Cardiac muscle cell (in vitro differentiated cells and primary cell): ENCODE measurements at regions not wholly inside any gene's neighbourhood (a gene's known extent, or its start where the extent isn't known, plus 50 kb on each side); places are given as distances from the start of the nearest gene placed in this dataset.

Experiments
- DNase-seq, 2 donors: peaks; one replicate each; pipeline versions ENCODE4 v3.0.0 to v3.0.0-alpha.2; 2010 to 2017; ENCODE audit warnings: low read depth in 1 of 2, low spot score in 1 of 2
- H3K27ac ChIP-seq: fragments of 200-600 bp; sonication (generic); 2 replicates; pipeline ENCODE4 v1.5.1; 2016
- H3K27me3 ChIP-seq: fragments of 200-600 bp; sonication (generic); 2 replicates; pipeline ENCODE4 v1.6.0; 2016; ENCODE audit warnings: control low read depth
- H3K36me3 ChIP-seq: fragments of 200-600 bp; sonication (generic); 2 replicates; pipeline ENCODE4 v1.5.1; 2016; ENCODE audit warnings: control low read depth
- H3K4me1 ChIP-seq: fragments of 200-600 bp; sonication (generic); 2 replicates; pipeline ENCODE4 v1.8.1; 2017; ENCODE audit warnings: low read depth, mild to moderate bottlenecking, mixed run types
- H3K4me3 ChIP-seq: fragments of 200-600 bp; sonication (generic); 2 replicates; pipeline ENCODE4 v1.5.1; 2016; ENCODE audit warnings: mild to moderate bottlenecking
- H3K9me3 ChIP-seq: fragments of 200-600 bp; sonication (generic); 2 replicates; pipeline ENCODE4 v1.5.1; 2017; ENCODE audit warnings: low read depth, mild to moderate bottlenecking, control low read depth
- TF ChIP-seq, protein P1 (sequence below): IDR thresholded peaks from 2 replicates; pipeline ENCODE4 v1.5.1; 2012; ENCODE audit warnings: low read depth, mild to moderate bottlenecking, low read length

DNA sequence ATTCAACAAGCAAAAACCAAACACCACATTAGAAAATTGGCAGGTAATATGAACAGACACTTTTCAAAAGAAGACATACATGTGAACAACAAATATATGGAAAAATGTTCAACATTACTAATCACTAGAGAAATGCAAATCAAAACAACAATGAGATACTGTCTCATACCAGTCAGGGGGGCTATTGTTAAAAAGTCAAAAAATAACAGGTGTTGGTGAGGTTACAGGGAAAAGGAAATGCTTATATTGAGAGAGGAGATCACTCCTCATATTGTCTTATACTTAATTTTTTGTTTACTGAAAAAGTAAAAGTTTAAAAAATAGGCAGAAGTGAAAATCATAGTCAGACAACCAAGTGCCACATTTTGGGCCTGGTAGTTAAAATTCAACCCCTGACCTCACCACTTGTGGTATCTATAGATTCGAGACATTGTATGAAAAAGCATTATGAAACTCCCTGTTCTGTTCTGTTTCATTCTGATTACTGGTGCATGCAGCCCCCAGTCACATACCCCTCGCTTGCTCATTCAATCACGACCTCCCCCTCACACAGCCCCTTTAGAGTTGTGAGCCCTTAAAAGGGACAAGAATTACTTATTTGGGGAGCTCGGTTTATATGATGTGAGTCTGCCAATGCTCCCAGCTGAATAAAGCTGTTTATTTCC lies 153.7 kb upstream of the FGF16 start:
- no peak overlapping the region for H3K4me3 ChIP-seq
- no peak overlapping the region for H3K27ac ChIP-seq
- DNase-seq = no peak
- TF ChIP-seq, protein P1, sequence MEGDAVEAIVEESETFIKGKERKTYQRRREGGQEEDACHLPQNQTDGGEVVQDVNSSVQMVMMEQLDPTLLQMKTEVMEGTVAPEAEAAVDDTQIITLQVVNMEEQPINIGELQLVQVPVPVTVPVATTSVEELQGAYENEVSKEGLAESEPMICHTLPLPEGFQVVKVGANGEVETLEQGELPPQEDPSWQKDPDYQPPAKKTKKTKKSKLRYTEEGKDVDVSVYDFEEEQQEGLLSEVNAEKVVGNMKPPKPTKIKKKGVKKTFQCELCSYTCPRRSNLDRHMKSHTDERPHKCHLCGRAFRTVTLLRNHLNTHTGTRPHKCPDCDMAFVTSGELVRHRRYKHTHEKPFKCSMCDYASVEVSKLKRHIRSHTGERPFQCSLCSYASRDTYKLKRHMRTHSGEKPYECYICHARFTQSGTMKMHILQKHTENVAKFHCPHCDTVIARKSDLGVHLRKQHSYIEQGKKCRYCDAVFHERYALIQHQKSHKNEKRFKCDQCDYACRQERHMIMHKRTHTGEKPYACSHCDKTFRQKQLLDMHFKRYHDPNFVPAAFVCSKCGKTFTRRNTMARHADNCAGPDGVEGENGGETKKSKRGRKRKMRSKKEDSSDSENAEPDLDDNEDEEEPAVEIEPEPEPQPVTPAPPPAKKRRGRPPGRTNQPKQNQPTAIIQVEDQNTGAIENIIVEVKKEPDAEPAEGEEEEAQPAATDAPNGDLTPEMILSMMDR = no peak
- H3K9me3 ChIP-seq = no peaks in the 10 kb centered on the region
- H3K36me3 ChIP-seq = no peaks in the 10 kb centered on the region
- H3K27me3 ChIP-seq = no peaks in the 10 kb centered on the region
- no peaks in the 10 kb centered on the region for H3K4me1 ChIP-seq

DNA sequence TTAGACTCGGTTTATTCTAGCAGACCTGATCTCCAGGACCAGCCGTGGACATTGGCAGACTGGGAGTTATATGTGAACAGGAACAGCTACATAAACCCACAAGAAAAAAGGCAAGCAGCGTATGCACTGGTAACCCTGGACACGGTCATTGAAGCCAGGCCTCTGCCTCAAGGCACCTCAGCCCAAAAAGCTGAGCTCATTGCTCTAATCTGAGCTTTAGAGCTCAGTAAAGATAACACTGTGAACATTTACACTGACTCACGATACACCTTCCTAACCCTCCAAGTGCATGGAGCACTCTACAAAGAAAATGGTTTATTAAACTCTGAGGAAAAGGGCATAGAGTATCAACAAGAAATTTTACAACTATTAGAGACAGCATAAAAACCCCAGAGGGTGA lies 148.9 kb upstream of the FGF16 start:
- H3K9me3 ChIP-seq = no peaks in the 10 kb centered on the region
- TF ChIP-seq, protein P1 = no peak
- no peaks in the 10 kb centered on the region for H3K27me3 ChIP-seq
- H3K27ac ChIP-seq = no peak overlapping the region
- DNase-seq = no peak
- H3K36me3 ChIP-seq = no peaks in the 10 kb centered on the region
- H3K4me3 ChIP-seq = no peak overlapping the region
- H3K4me1 ChIP-seq = no peaks in the 10 kb centered on the region

DNA sequence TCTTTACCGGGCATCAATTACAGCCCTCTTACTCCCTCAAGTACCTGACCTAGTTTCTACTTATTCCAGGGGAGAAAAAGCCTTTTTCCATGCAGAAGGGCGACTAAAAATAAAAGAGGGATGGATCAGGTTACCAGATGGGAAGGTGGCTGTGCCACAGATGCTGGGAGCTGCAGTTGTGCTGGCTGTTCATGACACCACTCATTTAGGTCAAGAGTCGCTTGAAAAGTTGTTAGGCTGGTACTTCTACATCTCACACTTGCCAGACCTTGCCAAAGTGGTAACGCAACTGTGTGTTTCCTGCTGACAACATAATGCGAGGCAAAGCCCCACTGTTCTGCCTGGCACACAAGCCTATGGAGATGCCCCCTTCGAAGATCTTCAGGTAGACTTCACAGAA lies 148.4 kb upstream of the FGF16 start:
- no peak overlapping the region for H3K27ac ChIP-seq
- TF ChIP-seq, protein P1 = no peak
- no peak overlapping the region for H3K4me3 ChIP-seq
- H3K4me1 ChIP-seq = no peaks in the 10 kb centered on the region
- DNase-seq = peak in 1 of 2 donors; percentile 7
- H3K36me3 ChIP-seq = no peaks in the 10 kb centered on the region
- no peaks in the 10 kb centered on the region for H3K9me3 ChIP-seq
- H3K27me3 ChIP-seq = no peaks in the 10 kb centered on the region

DNA sequence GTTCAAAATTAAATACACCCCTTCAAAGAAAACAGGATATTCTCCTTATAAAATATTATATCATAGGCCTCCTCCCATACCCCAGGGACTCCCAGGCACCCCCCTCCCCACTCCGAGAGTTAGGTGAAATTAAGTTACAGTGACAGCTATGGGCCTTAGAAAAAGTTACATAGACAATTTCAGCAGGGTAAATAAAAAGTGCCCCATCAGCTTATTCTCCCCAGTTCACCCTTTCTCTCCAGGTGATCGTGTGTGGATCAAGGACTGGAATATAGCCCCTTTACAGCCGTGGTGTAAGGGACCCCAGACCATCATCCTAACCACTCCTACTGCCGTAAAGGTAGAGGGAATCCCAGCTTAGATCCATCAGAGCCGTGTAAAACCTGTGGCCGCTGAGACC lies 147.6 kb upstream of the FGF16 start:
- Histone ChIP-seq H3K4me1 (no peaks in the 10 kb centered on the region), H3K27ac (no peak overlapping the region), H3K9me3 (no peaks in the 10 kb centered on the region), H3K4me3 (no peak overlapping the region), H3K27me3 (no peaks in the 10 kb centered on the region), H3K36me3 (no peaks in the 10 kb centered on the region)
- no peak for DNase-seq
- TF ChIP-seq, protein P1 = no peak

DNA sequence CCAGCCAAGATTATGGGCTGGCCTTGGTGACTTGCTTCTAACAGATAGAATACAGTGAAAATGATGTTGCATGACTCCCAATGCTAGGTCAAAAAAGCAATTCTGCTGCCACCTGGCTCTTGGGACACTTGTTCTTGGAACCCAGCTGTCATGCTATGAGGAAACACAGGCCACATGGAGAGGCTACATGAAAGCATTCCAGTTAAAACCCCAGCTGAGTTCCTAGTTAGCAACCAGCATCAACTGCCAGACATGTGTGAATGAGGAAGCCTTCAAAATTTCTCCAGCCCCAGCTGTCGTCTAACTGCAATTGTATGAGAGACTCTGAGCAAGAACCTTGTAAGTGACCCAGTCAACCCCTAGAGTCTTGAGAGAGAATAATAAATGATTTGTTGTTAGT lies 105.2 kb upstream of the FGF16 start:
- Histone ChIP-seq H3K9me3 (no peaks in the 10 kb centered on the region), H3K36me3 (no peaks in the 10 kb centered on the region)

More for the DNA sequence above, 105.2 kb upstream of the FGF16 start:
- peak in 1 of 2 donors; percentile 86 for DNase-seq
- no peaks in the 10 kb centered on the region for H3K27me3 ChIP-seq
- peaks cover 10% of the 10 kb centered on the region for H3K4me1 ChIP-seq
- TF ChIP-seq, protein P1 = no peak
- H3K4me3 ChIP-seq = no peak overlapping the region
- H3K27ac ChIP-seq = peak overlapping the region; percentile 72
